Stimulated activated CD8-positive, alpha-beta memory T cell treated with anti-CD3 and anti-CD28 coated beads, Interleukin-2, amount 100 ng/mL, for 1 hour (primary cell): ENCODE measurements at regions not wholly inside any gene's neighbourhood (a gene's known extent, or its start where the extent isn't known, plus 50 kb on each side); places are given as distances from the start of the nearest gene placed in this dataset.

Experiments
- DNase-seq, 2 donors: peaks; one replicate each; pipeline ENCODE4 v3.0.0-alpha.2; 2020; ENCODE audit warnings: low read depth in 2 of 2

DNA sequence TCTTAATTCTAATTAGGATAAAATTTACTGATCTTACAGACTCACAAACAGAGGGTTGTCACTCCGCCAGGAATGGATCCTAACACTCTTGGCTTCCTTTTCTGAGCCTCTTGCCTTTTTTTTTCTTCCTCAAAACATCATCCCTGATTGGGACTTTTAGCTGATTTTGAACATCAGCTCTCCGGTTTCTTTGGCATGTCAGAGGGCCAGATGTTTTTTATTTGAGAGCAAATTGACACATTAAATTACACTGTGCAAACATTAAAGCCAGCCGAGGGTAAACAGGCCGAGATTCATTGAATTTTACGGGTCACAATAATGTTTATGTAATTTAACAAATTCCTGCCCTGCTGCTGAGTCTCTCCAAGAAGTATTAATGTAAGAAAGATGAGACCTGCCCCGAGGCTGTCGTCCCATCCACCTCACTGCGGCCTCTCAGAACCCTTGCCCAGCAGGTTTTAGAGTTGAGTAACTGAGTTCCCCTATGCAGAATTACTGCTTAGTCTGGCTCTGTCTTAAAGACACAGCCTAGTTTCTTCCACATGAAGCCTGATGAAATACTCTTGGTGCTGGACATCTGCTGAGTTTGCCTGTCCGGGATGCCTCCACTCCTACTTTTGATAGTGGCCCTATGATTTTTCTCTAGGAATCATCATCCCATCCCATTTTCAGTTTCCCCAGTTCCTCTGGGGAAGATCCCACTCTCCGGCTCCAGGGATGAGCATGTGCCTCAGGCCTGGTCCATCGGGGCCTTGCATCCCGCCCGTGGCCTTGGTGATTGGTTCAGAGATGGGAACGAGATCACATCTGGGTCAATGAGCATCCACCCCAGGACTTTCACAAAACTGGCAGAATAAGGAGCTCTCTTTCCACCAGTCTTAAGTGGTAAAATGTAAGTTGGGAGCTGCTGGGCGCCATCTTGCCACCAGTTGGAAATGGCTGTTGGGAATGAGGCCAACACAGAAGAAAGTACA is 226.6 kb upstream of the TLE3 start:
- no peak for DNase-seq

DNA sequence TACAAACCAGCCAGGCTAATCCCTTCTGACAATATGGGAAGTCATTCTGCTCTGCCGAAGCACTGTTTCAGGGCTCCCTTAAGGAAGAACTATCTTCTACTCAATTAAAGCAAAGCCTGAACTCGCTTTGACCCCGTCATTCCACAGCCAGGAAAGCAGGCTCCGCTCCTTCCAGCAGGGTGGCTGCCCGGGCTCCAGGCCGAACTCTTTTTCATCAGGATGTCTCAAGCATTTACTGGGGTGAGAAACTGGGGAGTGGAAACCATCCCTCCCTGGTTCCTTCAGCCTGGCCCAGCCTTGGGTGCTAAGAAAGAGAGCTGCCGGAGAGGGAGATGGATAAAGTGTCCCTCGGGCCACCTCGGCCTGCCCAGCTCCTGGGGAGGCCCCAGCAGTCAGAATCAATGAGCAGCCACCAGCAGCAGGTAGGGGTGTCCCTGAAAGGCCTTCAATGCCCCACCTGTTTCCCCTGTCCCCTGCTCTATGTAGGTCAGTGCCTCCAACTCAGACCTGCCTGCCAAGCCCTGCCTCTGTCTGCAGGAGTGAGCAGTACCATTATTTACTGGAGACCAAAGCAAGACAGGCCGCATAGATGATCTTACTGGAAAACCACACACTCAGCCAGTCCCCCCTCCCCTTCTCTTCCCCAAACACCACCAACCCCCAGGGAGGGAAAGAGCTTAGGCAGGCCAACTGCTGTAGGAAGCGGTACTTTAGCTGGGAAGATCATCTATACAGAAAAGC is 225.6 kb upstream of the TLE3 start:
- no peak for DNase-seq

DNA sequence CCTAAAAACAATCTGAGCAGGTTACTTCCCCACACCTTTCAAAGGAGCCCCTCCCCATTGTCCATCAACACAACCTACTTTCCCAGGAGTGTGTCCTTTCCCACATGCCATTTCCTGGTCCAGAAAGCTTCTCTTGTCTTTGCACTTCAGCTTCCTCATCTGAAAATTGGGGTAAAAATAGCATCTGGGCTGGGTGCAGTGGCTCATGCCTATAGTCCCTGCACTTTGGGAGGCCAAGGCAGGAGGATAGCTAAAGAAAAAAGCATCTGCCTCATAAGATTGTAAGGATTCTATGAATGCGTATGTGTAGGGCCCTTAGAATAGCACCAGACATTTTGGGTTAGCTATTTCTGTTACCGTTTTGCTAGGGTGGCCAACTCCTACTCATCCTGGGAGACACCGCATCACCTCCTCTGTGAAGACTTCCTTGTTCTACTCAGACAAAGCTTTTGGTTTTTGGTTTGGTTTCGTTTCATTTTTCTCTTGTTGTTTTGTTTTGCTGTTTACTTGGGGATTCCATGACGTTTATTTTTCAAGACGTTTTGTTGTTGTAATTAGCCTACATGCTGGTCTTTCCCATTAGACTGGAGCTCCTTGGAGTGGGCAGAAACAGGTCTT is 224.4 kb upstream of the TLE3 start:
- DNase-seq = no peak

DNA sequence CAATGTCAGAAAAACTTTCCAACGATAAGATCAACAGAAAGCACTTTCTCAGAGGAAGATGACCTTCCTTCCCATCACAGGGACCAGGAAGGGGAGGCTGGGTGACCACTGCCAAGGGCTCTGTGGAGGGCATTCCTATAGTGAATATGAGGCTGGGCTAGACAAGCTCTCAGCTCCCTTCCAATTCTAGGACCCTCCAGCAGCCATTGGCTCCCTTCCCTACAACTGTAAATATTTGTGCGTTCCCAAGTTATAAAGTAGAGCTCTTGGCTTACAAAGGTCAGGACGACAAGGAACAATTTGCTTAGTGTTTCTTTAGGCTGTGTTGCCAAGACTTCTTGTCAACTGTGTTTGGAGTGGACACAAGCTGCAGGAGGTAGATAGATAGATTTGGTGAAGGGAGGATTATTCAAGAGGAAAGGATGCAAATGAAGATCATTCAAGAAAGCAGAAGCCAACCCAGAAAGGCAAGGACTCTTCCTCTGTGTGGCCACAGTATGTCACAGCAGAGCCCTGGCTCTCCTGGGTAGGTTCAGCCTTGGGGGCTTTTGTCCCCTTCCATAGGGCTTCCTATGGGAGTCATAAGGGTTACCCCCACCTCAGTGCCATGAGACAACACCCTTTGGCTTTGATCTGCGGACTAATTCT is 223.6 kb upstream of the TLE3 start:
- DNase-seq = no peak

DNA sequence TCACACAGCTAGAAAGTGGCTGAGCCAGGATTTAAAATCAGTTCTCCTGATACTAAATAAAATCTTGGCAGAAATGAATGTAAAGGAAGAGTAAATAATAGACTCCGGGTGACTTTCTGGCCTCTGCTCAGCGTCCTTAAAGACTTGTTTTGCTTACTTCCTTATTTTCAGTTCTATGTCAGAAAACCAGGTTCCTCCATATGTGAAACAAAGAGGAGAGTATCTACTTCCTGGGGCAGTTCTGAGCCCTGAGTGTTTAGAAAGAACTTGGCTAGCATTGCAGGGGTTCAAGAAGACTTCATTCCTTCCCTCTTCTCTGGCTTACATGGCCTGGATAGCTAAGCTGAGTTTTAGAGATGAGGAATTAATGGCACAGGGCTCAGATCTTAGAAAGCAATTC is 222.8 kb upstream of the TLE3 start:
- no peak for DNase-seq

DNA sequence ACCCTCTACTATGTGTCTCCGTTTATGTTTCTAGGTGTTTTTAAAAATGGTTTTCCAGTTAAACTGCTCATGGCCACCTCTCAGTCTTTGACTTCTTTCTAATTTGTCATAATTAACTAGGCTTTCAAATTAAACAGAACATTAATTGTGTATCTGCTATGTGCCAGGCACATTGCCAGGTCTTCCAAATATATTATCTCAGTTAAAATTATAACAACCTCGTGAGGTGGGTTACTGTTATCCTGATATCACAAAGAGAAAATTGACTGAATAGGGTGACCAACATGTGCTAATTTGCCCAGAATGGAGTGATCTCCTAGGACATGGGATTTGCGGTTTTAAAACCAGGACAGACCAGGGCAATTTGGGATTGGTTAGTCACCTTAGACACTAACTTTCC is 222.4 kb upstream of the TLE3 start:
- no peak for DNase-seq

DNA sequence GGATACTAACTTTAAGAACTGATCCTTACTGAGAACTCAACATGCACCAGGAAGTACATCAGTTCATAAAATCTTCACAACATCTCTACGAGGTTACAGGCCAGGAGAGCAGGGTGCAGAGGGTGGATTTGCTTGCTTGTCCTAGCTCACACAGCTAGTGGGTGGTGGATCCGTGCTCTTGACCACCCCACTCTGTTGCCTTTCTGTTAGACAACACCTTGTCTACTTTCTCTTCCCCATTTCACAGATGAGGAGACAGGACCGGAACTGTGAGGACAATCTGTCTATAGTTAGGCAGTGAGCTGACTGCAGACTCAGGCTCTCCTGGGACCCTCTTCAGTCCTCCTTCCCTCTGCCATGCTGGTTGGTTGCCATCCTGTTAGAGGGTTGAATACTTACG is 221.7 kb upstream of the TLE3 start:
- DNase-seq = no peak

DNA sequence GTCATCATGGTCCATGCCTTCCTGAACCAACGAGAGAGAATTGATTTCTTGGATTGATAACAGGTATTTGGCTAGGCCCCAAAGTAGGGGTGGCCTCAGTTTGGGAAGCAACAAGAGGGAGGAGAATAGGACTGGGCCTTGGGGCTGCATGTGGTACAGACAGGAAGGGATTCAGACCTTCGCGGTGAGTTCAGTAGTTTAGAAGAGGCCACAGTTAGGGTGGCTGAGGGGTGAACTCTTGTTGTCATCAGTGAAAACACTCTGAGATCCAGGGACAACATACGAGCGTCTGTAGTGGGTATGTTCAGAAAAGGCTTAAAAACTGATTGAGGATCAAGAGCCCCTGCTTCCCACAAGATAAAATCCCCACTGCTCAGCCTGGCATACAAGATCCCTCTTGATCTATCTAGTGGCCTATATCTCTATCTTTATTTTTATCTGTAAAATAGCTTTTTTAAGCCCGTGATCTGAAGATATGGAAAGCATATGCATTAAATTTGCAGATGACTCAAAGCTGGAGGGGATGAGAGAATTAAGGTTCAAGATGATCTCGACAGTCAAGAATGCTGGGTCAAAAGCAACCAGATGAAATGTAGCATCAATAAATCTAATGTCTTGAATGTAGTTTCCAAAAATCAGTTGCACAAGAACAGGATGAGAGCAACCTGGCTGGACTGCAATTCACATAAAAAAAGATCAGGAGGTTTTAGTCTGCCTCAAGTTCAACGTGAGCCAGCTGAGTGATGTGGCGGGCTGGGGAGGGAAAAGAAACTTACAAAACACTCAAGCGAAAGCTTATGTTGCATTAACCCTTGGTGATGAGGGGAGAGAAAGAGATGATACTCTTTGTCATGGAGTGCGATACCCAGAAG is 221.1 kb upstream of the TLE3 start:
- DNase-seq = no peak

DNA sequence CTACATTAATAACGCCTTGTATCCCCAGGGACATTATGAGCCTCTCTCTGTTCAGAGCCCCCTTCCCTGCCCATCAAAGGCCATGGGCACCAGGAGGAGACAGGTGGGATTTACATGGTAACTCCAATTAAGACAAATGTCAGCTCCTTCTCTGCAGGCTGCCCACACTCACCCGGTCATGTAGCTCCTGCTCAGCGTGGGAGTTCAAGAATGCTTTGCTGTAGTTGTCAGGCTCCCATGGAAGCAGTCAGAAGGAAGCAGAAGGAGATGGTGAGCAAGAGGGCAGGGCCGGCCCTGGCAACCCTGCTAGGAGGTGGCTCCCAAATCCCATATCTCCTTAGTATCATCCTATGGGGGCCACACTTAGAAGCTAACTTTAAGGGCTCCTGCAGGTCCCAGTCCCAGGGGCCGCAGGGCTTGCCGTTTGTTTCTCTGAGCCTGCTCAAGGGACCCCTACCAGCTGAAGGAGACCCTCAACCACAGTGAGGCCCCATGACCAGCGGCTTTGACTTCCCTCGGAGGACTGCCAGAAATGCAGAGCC is 218.4 kb upstream of the TLE3 start:
- DNase-seq = no peak

DNA sequence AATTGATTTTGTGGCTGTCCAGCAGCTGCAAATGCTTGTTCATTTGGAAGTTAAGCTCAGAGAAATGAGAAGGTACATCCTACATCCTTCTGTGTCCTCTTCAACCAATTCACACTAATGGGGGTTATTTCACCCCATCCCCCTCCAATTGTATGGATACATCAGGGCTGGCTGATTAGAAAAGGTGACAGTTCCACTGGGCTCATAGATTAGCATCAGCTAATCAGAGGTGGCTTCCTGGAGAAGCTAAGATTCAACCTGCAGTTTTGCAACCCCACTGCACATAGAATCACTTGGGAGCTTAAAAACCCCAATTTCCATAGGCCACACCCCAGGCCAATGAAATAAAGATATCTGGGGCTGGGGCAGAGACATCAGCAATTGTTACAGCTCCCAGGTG is 217.7 kb upstream of the TLE3 start:
- no peak for DNase-seq

DNA sequence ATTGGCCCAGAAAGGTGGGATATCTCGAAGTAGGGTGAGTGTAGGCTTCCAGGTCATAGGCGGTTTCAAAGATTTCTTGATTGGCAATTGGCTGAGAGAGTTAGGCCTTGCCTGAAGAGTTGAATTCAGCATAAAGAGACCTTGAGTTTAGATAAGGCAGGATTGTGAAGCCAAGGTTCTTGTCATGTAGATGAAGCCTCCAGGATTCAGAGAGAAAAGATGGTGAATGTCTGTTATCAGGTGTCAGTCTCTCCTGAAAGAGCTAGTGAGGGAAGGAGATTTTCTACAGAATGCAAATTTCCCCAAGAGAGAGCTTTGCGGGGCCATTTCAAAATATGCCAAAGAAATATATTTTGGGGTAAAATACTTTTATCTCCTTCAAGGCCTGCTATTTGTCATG is 217.0 kb upstream of the TLE3 start:
- DNase-seq = no peak

DNA sequence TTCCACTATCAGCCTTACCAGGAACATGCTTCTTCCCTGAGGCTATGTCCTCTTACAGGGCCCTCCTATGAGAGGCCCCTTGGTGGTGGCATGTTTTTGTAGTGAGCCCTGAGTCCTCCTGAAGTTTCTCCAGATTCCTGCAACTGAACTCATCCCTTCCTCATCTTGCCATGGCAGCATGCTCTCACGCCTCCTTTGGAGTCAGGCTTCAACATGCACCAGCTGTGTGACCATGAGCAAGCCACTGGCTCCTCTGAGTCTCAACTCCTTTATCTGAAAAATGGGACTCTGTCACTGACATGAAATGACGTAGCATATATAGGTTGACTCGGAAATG is 216.3 kb upstream of the TLE3 start:
- no peak for DNase-seq

DNA sequence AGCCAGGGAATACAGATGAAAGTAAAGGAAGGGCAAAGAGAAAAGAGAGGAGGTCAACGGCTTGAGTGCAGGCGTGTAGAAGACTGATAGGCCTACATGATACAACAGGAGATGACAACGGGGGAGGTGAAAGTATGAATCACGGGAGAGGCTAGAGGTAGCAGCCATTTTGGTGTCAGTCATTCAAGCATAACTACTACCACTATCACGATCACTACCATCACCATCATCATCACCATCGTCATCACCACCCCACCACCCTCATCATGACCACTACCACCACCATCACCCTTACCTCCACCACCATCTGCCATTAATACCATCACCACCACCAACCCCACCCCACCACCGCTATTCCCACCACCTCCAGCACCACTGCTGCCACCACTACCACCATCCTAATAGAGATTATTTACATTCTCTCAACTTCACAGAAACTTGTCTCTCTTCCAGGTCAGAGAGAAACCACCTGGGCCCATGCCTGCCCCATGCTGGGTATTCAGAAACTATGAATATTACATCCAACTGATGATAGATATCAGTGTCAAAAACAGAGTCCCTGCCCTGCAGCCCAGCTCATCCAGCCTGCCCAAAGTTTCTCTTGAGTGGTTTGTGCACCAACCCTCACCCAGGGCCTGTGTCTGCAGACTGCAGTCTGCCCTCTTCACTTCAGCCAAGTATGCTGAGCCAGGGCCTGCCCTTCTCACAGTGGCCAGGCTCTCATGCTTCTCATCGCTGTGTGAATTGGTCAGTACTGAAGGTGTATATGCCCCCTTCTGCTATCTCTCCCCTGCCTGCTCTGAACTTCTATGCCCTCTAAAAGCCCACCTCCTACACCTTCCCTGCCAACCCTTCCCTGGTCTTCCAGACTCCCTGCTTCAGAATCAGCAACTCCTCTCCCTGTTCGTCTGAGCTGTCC is 215.6 kb upstream of the TLE3 start:
- DNase-seq = no peak

DNA sequence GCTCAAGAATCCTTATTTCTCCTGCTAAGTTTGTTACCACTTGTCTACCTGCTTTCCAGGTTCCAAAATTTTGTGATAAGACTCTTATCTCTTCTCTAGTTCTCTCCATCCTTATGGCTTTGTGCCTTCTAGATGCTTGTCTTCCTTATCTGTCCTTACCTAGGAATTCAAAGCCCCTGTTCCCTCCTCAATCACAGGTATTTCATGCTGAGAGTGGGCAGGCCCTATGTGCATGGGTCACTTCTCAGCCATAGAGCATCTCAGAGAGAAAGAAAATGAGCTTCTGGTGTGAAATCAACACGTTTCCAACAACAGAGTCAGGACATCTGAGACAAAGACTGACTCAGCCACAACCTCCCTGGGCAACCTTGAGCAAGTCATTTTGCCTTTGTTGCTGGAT is 214.1 kb upstream of the TLE3 start:
- no peak for DNase-seq

DNA sequence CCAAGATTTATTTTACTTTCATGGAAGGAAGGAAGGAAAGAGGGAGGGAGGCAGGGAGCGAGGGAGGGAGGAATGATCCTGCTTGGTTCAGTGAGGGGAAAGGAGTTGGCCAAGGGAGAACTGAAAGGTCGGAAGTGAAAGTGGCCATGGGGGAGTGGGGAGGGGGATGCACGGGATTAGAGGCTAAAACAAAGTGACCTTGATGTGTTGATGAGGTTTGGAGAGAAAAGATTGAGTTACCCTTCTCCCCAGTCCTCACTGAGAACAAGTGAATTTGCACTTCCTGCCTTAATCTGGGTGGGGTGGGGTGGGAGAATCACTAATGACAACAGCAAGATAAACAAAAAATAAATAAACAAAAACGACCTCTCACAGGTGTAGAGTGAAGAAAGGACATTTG is 212.0 kb upstream of the TLE3 start:
- DNase-seq = no peak

DNA sequence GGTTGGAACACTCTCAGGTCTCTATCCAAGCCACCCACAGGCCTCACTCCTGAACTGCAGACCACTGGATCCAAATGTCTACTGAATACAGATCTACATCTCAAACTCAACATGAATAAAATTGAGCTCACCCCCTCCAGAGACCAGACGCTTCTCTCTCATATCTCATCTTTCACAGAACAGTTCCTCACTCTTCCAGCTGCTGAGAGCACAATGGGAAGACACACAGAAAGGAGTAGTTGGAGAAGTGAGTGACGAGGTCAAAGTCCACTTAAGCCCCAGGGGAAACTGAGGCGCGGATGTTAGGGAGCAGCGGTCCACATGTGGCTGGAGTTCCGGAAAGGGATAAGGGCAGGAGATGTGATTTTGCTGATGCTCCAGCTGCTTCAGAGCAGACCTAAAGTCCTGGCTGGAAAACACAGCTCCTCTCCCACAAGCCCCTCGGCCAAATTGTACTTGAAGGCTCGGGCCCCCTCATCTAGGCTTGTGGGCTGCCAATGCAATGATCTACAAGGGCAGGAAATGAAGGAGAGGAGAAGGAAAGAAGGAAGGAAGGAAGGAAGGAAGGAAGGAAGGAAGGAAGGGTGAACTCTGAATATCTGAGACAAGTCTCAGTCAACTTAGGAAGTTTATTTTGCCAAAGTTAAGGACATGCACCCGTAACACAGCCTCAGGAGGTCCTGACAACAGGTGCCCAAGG is 211.2 kb upstream of the TLE3 start:
- no peak for DNase-seq

DNA sequence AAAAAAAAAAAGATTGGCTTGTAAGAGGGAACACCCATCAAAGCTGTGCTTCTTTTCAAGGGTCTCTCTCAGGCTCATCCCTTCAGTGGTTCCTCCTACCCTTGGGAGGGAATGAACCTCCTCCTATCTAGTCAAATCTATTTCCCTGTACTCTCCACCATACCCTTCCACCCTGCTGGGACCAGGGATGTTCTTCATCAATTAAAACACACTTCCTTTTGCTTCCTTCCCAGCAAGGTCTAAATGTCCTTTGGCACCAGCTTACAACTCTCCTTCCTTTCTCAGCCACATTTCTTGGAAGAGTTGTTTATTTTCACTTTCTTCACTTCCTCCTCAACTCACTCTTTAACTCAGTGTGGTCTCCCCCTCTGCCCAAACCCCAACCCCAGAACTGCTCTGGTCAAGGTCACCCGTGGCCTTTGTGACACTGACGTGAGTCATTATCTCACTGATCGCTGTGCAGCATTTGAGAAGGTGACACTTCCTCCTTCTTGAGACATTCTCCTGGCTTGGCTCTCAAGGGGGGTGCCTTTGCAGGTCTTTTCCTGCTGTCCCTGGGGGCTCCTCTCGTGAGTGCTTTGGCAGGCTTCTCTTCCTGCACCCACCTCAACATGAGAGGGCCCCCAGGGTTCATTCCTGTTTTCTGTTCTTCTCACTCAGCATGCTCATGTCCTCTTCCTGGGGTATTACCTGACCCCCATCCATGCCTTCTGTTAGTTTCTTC is 210.5 kb upstream of the TLE3 start:
- DNase-seq = peak in 1 of 2 donors; percentile 10

DNA sequence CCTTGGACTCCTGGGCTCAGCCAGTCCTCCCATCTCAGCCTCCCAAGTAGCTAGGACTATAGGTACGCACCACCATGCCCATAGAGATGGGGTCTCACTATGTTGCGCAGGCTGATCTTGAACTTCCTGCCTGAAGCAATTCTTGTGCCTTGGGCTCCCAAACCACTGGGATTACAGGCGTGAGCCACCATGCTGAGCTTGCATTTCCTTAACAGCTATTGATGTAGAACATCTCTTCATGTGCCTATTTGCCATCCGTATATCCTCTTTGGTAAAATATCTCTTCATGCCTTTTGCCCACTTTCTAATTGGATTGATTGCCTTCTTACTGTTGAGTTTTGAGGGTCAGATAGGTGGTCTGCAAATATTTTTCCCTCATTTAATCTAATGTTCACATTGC is 208.9 kb upstream of the TLE3 start:
- DNase-seq = no peak

DNA sequence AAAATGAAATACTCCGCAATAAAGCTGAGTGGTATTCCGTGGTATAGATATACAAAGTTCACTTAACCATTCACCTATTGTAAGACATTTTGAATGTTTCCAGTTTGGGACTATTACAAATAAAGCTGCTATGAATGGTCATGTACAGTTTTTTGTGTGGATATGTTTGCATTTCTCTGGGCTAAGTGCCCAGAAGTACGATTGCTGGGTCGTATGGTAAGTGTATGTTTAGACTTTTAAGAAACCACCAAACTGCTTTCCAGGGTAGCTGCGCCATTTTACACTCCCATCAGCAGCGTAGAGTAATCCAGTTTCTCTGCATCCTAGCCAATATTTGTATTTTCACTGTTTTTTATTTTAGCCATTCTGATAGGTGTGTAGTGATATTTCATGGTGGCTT is 208.4 kb upstream of the TLE3 start:
- no peak for DNase-seq
